Right ventricle myocardium inferior (tissue), 1 donor: ENCODE measurements at regions not wholly inside any gene's neighbourhood (a gene's known extent, or its start where the extent isn't known, plus 50 kb on each side); places are given as distances from the start of the nearest gene placed in this dataset.
"Not testable (repeated sequence)": the region's sequence is repeated elsewhere in the genome, so short reads cannot be mapped to it uniquely, and the experiment has no call there.

Experiments
- ATAC-seq: fragments of 200-7000 bp; cut with Tn5 transposase; one replicate; pipeline ENCODE4 v1.9.1; 2020; ENCODE audit warnings: mild to moderate bottlenecking, moderate library complexity
- DNase-seq: peaks from one replicate; pipeline ENCODE4 v3.0.0; 2021; ENCODE audit errors: missing footprints
- intact Hi-C: fragments of 100-400 bp; cut with DNase I; formaldehyde crosslinking; loops from one replicate; pipeline ENCODE4 v1.11.0; 2022
- donor health status: DM: no; HTN: yes; CAD: no; lungs with severe emphysema.

- intact Hi-C loops = no loop called here
- DNase-seq (no peak), ATAC-seq (no peak)
These were observed 558.0 kb downstream of the ZWINT start for GRCh38 chr10:55803055-55803454.

DNA sequence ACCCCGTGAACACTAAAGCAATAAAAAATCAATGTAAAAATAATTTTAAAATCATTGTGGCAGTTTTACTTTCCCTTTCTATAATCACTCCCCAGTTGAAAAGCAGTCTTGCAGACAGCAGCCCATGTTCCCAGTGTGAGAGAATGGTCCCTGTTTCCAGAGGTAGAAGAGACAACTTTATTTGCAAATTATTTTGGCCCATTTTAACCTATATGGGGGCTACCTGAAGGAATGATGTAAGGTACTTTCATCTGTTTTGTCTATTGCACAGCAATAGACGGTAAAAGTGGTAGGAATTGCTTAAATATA lies 559.8 kb downstream of the ZWINT start:
- intact Hi-C loops = no loop called here
- DNase-seq (no peak), ATAC-seq (no peak)

- ATAC-seq (no peak), DNase-seq (no peak)
- intact Hi-C loops = no loop called here
These were observed 560.3 kb downstream of the ZWINT start for GRCh38 chr10:55800602-55801352.

GRCh38 chr10:55793024-55793423 lies 568.0 kb downstream of the ZWINT start:
- intact Hi-C loops = no loop called here
- no peak for ATAC-seq

GRCh38 chr10:55790276-55790675 lies 570.8 kb downstream of the ZWINT start:
- intact Hi-C loops, ATAC-seq, DNase-seq: not testable (repeated sequence)

More at GRCh38 chr10:55793024-55793423, 568.0 kb downstream of the ZWINT start:
- no peak for DNase-seq

- DNase-seq = no peak
- no peak for ATAC-seq
- intact Hi-C loops = no loop called here
These were observed 574.5 kb downstream of the ZWINT start for GRCh38 chr10:55786461-55787050.

GRCh38 chr10:55782181-55782580 lies 578.9 kb downstream of the ZWINT start:
- DNase-seq (no peak), ATAC-seq (no peak)
- intact Hi-C loops = no loop called here

DNA sequence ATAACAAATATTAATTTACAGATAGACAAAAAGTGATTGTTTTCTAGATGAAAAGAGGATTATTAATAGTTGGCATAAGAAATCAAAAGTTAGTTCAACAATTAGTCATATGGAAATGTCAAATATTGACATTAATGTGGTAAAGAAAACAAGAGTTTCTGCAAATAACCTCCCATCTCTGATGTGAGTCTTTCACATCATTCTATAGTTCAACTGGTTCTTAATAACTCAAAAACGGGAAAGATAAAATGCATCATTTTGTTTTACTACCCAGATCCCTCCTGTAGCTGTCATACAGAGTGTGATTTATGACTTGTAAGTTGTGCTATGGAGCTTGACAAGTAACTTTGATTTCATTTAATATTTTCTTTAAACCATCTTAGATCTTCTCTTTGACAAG lies 594.8 kb downstream of the ZWINT start:
- no peak for ATAC-seq
- intact Hi-C loops = no loop called here
- DNase-seq = no peak

GRCh38 chr10:55750458-55750857 lies 610.6 kb downstream of the ZWINT start:
- intact Hi-C loops = no loop called here
- ATAC-seq (no peak), DNase-seq (no peak)

DNA sequence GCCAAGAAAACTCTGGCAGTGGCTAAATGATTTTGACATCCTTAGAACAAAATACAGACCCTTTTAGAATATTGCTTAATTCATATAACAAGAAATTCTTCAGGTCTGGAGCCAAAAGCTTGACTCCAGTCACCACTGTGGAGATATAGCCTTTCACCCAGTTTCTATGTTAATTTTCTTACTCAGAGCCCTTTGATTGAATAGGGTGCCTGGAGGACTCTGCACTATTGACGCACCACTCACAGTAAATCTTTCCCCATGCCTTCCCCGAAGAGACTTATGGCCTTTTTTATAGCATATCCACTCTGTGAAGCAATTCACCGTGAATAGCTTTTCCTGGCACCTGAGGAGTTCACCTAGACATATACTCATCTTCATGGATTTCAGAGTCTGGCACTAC lies 613.8 kb downstream of the ZWINT start:
- DNase-seq = no peak
- intact Hi-C loops = no loop called here
- ATAC-seq = no peak

GRCh38 chr10:55746002-55746401 lies 615.1 kb downstream of the ZWINT start:
- ATAC-seq (no peak), DNase-seq (no peak)
- intact Hi-C loops = no loop called here

GRCh38 chr10:55742487-55742886 lies 618.6 kb downstream of the ZWINT start:
- intact Hi-C loops = no loop called here
- ATAC-seq (no peak), DNase-seq (no peak)

- intact Hi-C loops = not testable (repeated sequence)
These were observed 620.3 kb downstream of the ZWINT start for GRCh38 chr10:55740767-55741166.

DNA sequence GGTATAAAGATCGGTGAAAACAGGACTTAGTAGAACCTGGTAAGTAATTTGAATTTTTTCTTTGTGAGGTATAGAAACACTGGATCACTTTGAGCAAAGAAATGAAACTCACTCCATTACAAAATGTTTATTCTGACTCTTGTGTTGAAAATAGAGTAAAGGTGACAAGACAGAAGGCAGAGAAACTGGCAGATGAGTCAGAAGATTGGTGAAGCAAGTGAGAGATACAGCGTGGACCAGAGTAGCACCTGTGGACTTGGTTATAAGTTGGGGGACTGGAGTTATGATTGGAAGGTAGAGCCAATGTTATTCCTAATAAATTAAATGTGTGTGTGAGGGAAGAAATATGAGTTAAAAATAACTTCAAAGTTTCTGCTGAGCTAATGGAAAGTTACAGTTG lies 620.9 kb downstream of the ZWINT start:
- intact Hi-C loops = no loop called here
- DNase-seq (no peak), ATAC-seq (no peak)

More at GRCh38 chr10:55740767-55741166, 620.3 kb downstream of the ZWINT start:
- not testable (repeated sequence) for DNase-seq, ATAC-seq

GRCh38 chr10:55734112-55734511 lies 626.9 kb downstream of the ZWINT start:
- DNase-seq (no peak), ATAC-seq (no peak)
- intact Hi-C loops = no loop called here

- DNase-seq (no peak), ATAC-seq (no peak)
- intact Hi-C loops = no loop called here
These were observed 656.1 kb downstream of the ZWINT start for GRCh38 chr10:55704950-55705349.

DNA sequence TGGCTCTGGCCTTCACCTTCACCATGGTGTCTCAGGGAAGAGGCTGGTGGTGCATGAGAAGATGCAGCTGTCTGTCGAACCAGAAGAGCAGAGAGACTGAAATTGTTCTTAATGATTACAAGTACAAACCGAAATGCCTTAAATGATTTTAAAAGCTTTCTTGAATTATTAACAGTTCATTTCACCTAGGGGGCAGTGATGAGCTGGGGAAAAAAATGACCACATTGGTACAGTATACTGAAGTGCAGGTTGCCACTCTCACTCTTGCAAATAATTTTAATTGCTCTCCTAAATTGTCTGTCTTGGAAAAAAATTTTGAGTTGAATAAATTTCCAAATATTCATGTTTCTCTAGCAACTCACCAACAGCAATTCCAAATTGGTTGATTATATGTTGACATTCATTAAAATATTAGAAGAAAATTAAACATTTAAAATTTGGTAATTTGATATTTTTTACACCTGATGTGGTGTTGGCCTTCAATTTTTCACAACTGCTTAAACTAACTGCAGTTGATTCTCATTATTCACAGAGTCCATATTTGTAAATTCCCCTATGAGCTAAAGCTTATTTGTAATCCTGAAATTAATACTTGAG lies 692.6 kb downstream of the ZWINT start:
- ATAC-seq (no peak), DNase-seq (no peak)
- intact Hi-C loops = no loop called here

DNA sequence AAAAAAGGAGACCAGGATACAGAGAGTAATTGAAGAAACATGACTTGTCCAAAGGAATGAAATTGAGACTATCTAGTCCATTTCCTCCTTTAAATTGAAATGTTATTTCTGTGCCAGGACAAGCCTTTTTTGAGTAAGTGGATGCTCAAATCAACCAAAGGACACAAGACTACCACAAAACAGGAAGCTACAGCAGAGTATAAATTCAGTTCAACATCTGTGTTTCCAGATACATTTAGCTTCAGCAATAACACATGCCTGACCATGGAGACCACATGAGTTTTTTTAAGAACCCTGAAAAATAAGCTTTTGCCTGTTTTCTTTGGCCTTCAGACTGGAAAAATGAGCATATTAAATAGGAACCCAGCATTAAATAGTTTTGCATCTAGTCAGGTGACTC lies 707.5 kb downstream of the ZWINT start:
- no peak for DNase-seq
- intact Hi-C loops = no loop called here
- ATAC-seq = no peak

GRCh38 chr10:55641601-55642000 lies 719.5 kb downstream of the ZWINT start:
- intact Hi-C loops = no loop called here
- ATAC-seq (no peak), DNase-seq (no peak)

- ATAC-seq (peak; percentile 86), DNase-seq (no peak)
- intact Hi-C loops = no loop called here
These were observed 729.9 kb downstream of the ZWINT start for GRCh38 chr10:55631071-55631654.
